Mesenchymal stem cell (in vitro differentiated cells and primary cell): ENCODE measurements at regions not wholly inside any gene's neighbourhood (a gene's known extent, or its start where the extent isn't known, plus 50 kb on each side); places are given as distances from the start of the nearest gene placed in this dataset.

ENCODE experiments used
- DNase-seq: peaks from one replicate; pipeline ENCODE4 v3.0.0-alpha.2; 2013
- H2AFZ ChIP-seq: one replicate; pipeline ENCODE4 v1.6.1; 2013; ENCODE audit warnings: low read depth, mild to moderate bottlenecking, control low read depth, inconsistent platforms, low read length, moderate library complexity
- H2AK5ac ChIP-seq: 2 replicates; pipeline ENCODE4 v1.6.1; 2013; ENCODE audit warnings: low read length, moderate library complexity, mild to moderate bottlenecking, inconsistent platforms; ENCODE audit not compliant: severe bottlenecking
- H2BK120ac ChIP-seq: one replicate; pipeline ENCODE4 v1.6.1; 2013; ENCODE audit warnings: low read depth, mild to moderate bottlenecking, inconsistent platforms, low read length, moderate library complexity
- H2BK12ac ChIP-seq, 2 experiments: one replicate each; pipeline ENCODE4 v1.6.1; 2013; ENCODE audit warnings: inconsistent platforms in 2 of 2, low read length in 2 of 2, mild to moderate bottlenecking in 2 of 2, moderate library complexity in 2 of 2, control low read depth in 1 of 2
- H2BK15ac ChIP-seq: one replicate; pipeline ENCODE4 v1.6.1; 2013; ENCODE audit warnings: mild to moderate bottlenecking, low read depth, inconsistent platforms; ENCODE audit not compliant: poor library complexity, severe bottlenecking
- H2BK5ac ChIP-seq: 2 replicates; pipeline ENCODE4 v1.6.1; 2013; ENCODE audit warnings: low read depth, mild to moderate bottlenecking, low read length, control low read depth, inconsistent platforms; ENCODE audit not compliant: poor library complexity, severe bottlenecking
- H3K14ac ChIP-seq, 2 experiments: one replicate each; pipeline ENCODE4 v1.6.1; 2013; ENCODE audit warnings: inconsistent platforms in 2 of 2, low read length in 2 of 2, control low read depth in 1 of 2, mild to moderate bottlenecking in 1 of 2, moderate library complexity in 1 of 2
- H3K18ac ChIP-seq, 2 experiments: one replicate each; pipeline ENCODE4 v1.6.1; 2013; ENCODE audit warnings: inconsistent platforms in 2 of 2, low read length in 2 of 2, control low read depth in 1 of 2, low read depth in 1 of 2, mild to moderate bottlenecking in 1 of 2
- H3K23ac ChIP-seq, 2 experiments: one replicate each; pipeline ENCODE4 v1.6.1; 2013; ENCODE audit warnings: inconsistent platforms in 2 of 2, low read length in 2 of 2, mild to moderate bottlenecking in 2 of 2, moderate library complexity in 2 of 2, control low read depth in 1 of 2
- H3K27ac ChIP-seq: 2 replicates; pipeline ENCODE4 v1.5.1; 2013; ENCODE audit warnings: mild to moderate bottlenecking, moderate library complexity, low read length, control low read depth, inconsistent platforms; ENCODE audit not compliant: poor library complexity, severe bottlenecking
- H3K27me3 ChIP-seq, 2 experiments: 2 replicates each; pipeline versions ENCODE4 v1.6.1 to v1.7.0; 2013; ENCODE audit warnings: low read length in 2 of 2, mild to moderate bottlenecking in 2 of 2, moderate library complexity in 2 of 2, control low read depth in 1 of 2, inconsistent platforms in 1 of 2; ENCODE audit not compliant: control insufficient read depth in 1 of 2, insufficient read depth in 1 of 2
- H3K36me3 ChIP-seq, 2 experiments: 2 replicates each; pipeline versions ENCODE4 v1.6.1 to v1.7.0; 2013; ENCODE audit warnings: low read length in 2 of 2, control low read depth in 1 of 2, inconsistent platforms in 1 of 2, low read depth in 1 of 2, mild to moderate bottlenecking in 1 of 2; ENCODE audit not compliant: insufficient read depth in 2 of 2, control insufficient read depth in 1 of 2
- H3K4ac ChIP-seq, 2 experiments: one replicate each; pipeline ENCODE4 v1.6.1; 2013; ENCODE audit warnings: inconsistent platforms in 2 of 2, low read length in 2 of 2, mild to moderate bottlenecking in 2 of 2, moderate library complexity in 2 of 2, control low read depth in 1 of 2, low read depth in 1 of 2
- H3K4me1 ChIP-seq: 2 replicates; pipeline ENCODE4 v1.6.1; 2013; ENCODE audit warnings: low read depth, low read length, control low read depth; ENCODE audit not compliant: control insufficient read depth, insufficient read depth
- H3K4me2 ChIP-seq: 2 replicates; pipeline ENCODE4 v1.6.1; 2013; ENCODE audit warnings: low read length, mild to moderate bottlenecking, inconsistent platforms; ENCODE audit not compliant: poor library complexity, severe bottlenecking
- H3K4me3 ChIP-seq, 2 experiments: 2 replicates each; pipeline versions ENCODE4 v1.5.1 to v1.7.0; 2013; ENCODE audit warnings: low read length in 2 of 2, mild to moderate bottlenecking in 2 of 2, control low read depth in 1 of 2, low read depth in 1 of 2; ENCODE audit not compliant: insufficient read depth in 1 of 2
- H3K79me1 ChIP-seq: replicated peaks from 2 replicates; pipeline ENCODE4 v1.6.1; 2013; ENCODE audit warnings: mild to moderate bottlenecking, control low read depth, low read length, inconsistent platforms; ENCODE audit not compliant: poor library complexity, severe bottlenecking
- H3K9ac ChIP-seq: 2 replicates; pipeline ENCODE4 v1.7.0; 2013; ENCODE audit warnings: mild to moderate bottlenecking, low read length, moderate library complexity
- H3K9me3 ChIP-seq: 2 replicates; pipeline ENCODE4 v1.7.0; 2013; ENCODE audit warnings: mild to moderate bottlenecking, low read length; ENCODE audit not compliant: control insufficient read depth
- H4K8ac ChIP-seq: one replicate; pipeline ENCODE4 v1.6.1; 2013; ENCODE audit warnings: inconsistent platforms, mild to moderate bottlenecking, low read length, moderate library complexity
- H4K91ac ChIP-seq: one replicate; pipeline ENCODE4 v1.6.1; 2013; ENCODE audit warnings: mild to moderate bottlenecking, low read length, inconsistent platforms
- WGBS: methylation state at CpG from one replicate; pipeline ENCODE4 v1.1.7; 2013; ENCODE audit warnings: mixed read lengths; 5-methylcytosine and 5-hydroxymethylcytosine counted together

DNA sequence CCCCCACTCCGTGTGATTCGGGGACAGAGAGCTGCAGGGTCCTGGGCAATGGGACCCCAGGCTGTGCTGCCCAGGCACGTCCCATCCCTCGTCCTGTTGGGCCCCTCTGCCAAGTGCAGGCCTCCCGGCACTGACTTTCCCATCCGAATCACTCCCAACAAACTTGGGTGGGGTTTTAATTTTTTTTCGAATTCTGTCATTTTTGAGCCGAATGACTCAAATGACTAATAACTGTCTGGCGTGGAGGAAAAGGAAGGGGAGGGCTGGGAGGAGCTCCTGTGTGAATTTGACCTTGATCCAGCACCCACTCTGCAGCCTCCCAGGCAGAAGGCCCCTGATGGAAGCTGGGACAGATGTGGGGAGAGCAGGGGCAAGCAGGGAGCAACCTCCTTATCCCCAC is 1173.2 kb downstream of the BRD1 start:
- H4K91ac ChIP-seq = no peak overlapping the region
- H4K8ac ChIP-seq = no peak overlapping the region
- H3K36me3 ChIP-seq = no peaks in the 10 kb centered on the region
- H3K4me1 ChIP-seq = no peaks in the 10 kb centered on the region
- H3K9ac ChIP-seq = no peak overlapping the region
- no peaks in the 10 kb centered on the region for H3K9me3 ChIP-seq
- H2BK15ac ChIP-seq = no peak overlapping the region
- no peak overlapping the region for H2BK120ac ChIP-seq
- 68% methylated on average over 8 of the region's 9 CpGs for WGBS
- H3K27ac ChIP-seq = no peak overlapping the region
- H3K27me3 ChIP-seq = peaks cover 0 to 3% of the 10 kb centered on the region in 2 experiments
- H3K79me1 ChIP-seq = no peaks in the 10 kb centered on the region
- H2BK12ac ChIP-seq = no peak overlapping the region
- no peak for DNase-seq
- no peak overlapping the region for H2BK5ac ChIP-seq
- no peak overlapping the region for H2AK5ac ChIP-seq
- H3K4me2 ChIP-seq = no peak overlapping the region
- peak overlapping the region in 1 of 2 experiments; percentile 33 for H3K4me3 ChIP-seq
- no peak overlapping the region for H3K4ac ChIP-seq
- no peak overlapping the region for H2AFZ ChIP-seq
- no peak overlapping the region for H3K14ac ChIP-seq
- H3K23ac ChIP-seq = no peak overlapping the region
- H3K18ac ChIP-seq = no peak overlapping the region

DNA sequence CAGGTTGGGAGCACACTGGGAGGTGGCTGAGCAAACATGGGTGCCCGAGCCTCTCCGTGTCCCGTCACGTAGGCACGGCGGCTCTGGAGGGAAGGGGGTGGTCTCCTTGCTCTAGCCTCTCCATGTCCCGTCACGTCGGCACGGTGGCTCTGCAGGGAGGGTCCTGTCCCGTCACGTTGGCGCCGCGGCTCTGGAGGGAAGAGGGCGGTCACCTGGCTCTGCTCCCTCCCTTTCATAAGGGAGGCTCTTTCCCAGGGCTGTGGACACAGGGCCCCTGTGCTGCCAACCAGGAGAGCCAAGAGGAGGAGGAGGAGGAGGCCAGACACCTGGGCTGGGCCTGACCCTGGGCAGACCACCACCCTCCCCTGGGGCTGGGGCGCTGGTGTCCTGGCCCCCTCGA is 1173.7 kb downstream of the BRD1 start:
- 86% methylated on average over 18 of the region's 18 CpGs for WGBS
- no peak for DNase-seq
- H3K36me3 ChIP-seq = no peaks in the 10 kb centered on the region
- H3K4ac ChIP-seq = no peak overlapping the region
- no peaks in the 10 kb centered on the region for H3K9me3 ChIP-seq
- no peak overlapping the region for H3K18ac ChIP-seq
- H3K27ac ChIP-seq = no peak overlapping the region
- no peak overlapping the region for H4K91ac ChIP-seq
- no peak overlapping the region for H2BK15ac ChIP-seq
- no peak overlapping the region for H2BK120ac ChIP-seq
- H4K8ac ChIP-seq = no peak overlapping the region
- no peak overlapping the region for H3K23ac ChIP-seq
- no peak overlapping the region for H3K4me2 ChIP-seq
- no peak overlapping the region for H2AK5ac ChIP-seq
- H3K4me3 ChIP-seq = no peak overlapping the region
- no peak overlapping the region for H3K9ac ChIP-seq
- no peak overlapping the region for H2BK12ac ChIP-seq
- H3K27me3 ChIP-seq = peaks cover 0 to 3% of the 10 kb centered on the region in 2 experiments
- H3K14ac ChIP-seq = no peak overlapping the region
- H2AFZ ChIP-seq = no peak overlapping the region
- H3K79me1 ChIP-seq = no peaks in the 10 kb centered on the region
- H3K4me1 ChIP-seq = no peaks in the 10 kb centered on the region
- no peak overlapping the region for H2BK5ac ChIP-seq

GRCh38 chr22:48653306-48653705 is 1174.4 kb downstream of the BRD1 start:
- Histone ChIP-seq H2AK5ac (no peak overlapping the region), H3K4me3 (no peak overlapping the region), H3K18ac (no peak overlapping the region), H2BK15ac (no peak overlapping the region), H2BK12ac (no peak overlapping the region), H3K9me3 (no peaks in the 10 kb centered on the region), H4K8ac (no peak overlapping the region), H3K27me3 (peaks cover 0 to 3% of the 10 kb centered on the region in 2 experiments), H4K91ac (no peak overlapping the region), H3K14ac (no peak overlapping the region), H3K4me1 (no peaks in the 10 kb centered on the region), H3K79me1 (no peaks in the 10 kb centered on the region), H3K9ac (no peak overlapping the region), H3K4me2 (no peak overlapping the region), H3K36me3 (no peaks in the 10 kb centered on the region), H3K23ac (no peak overlapping the region), H2BK5ac (no peak overlapping the region), H2BK120ac (no peak overlapping the region), H2AFZ (no peak overlapping the region), H3K4ac (no peak overlapping the region), H3K27ac (no peak overlapping the region)
- DNase-seq = no peak
- 84% methylated on average over 8 of the region's 8 CpGs for WGBS

DNA sequence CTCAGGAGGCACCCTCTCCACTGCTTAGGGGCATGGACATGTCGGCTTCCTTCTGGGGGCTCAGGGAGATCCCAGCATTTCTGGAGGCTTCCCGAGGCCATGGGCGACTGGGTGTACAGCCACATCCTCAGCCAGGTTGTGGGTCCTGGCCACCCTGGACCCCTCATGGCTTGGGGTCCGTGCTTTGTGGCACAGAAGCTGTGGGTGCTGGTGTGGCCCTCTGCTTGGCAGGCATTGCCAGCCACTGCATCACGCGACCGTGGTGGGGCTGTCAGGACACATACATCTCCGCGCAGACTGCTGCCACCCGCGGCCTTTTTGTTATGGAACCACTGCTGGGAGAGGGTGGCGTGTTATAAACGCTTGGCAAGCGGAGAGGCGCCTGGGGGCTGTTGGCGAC is 1174.9 kb downstream of the BRD1 start:
- no peak overlapping the region for H2AK5ac ChIP-seq
- H2BK15ac ChIP-seq = no peak overlapping the region
- peaks cover 0 to 3% of the 10 kb centered on the region in 2 experiments for H3K27me3 ChIP-seq
- no peak overlapping the region for H3K23ac ChIP-seq
- H3K4me2 ChIP-seq = no peak overlapping the region
- no peak overlapping the region for H3K18ac ChIP-seq
- no peak for DNase-seq
- no peak overlapping the region for H3K14ac ChIP-seq
- no peaks in the 10 kb centered on the region for H3K9me3 ChIP-seq
- no peak overlapping the region for H3K27ac ChIP-seq
- no peak overlapping the region for H4K8ac ChIP-seq
- no peak overlapping the region for H4K91ac ChIP-seq
- no peak overlapping the region for H2BK5ac ChIP-seq
- H3K79me1 ChIP-seq = no peaks in the 10 kb centered on the region
- H3K36me3 ChIP-seq = no peaks in the 10 kb centered on the region
- H3K4me1 ChIP-seq = no peaks in the 10 kb centered on the region
- no peak overlapping the region for H3K4me3 ChIP-seq
- H2AFZ ChIP-seq = no peak overlapping the region
- H2BK120ac ChIP-seq = no peak overlapping the region
- no peak overlapping the region for H3K9ac ChIP-seq
- H3K4ac ChIP-seq = no peak overlapping the region
- 70% methylated on average over 16 of the region's 16 CpGs for WGBS
- no peak overlapping the region for H2BK12ac ChIP-seq
